Karpas-422 (cell line): ENCODE measurements at regions not wholly inside any gene's neighbourhood (a gene's known extent, or its start where the extent isn't known, plus 50 kb on each side); places are given as distances from the start of the nearest gene placed in this dataset.
A peak's percentile ranks its signal among the peaks of the same experiment; 100 is the strongest.

Source experiments
- DNase-seq: peaks from one replicate; pipeline ENCODE4 v3.0.0-alpha.2; 2015
- H2AFZ ChIP-seq: fragments of 200-600 bp; sonication (generic); 2 replicates; pipeline ENCODE4 v1.6.1; 2014; ENCODE audit warnings: antibody characterized with exemption, low read length, mixed read lengths
- H3K27ac ChIP-seq: fragments of 200-600 bp; sonication (generic); 2 replicates; pipeline ENCODE4 v1.5.1; 2014; ENCODE audit warnings: mild to moderate bottlenecking, low read length, moderate library complexity
- H3K27me3 ChIP-seq: fragments of 200-600 bp; sonication (generic); 2 replicates; pipeline ENCODE4 v1.6.1; 2014; ENCODE audit warnings: low read length, mixed read lengths
- H3K36me3 ChIP-seq: fragments of 200-600 bp; sonication (generic); 2 replicates; pipeline ENCODE4 v1.6.1; 2014; ENCODE audit warnings: low read length, mixed read lengths; ENCODE audit not compliant: insufficient read depth
- H3K4me1 ChIP-seq: fragments of 200-600 bp; sonication (generic); 2 replicates; pipeline ENCODE4 v1.6.1; 2014; ENCODE audit warnings: mild to moderate bottlenecking, low read length, mixed read lengths
- H3K4me2 ChIP-seq: fragments of 200-600 bp; sonication (generic); 2 replicates; pipeline ENCODE4 v1.6.1; 2014; ENCODE audit warnings: low read length, low read depth, mild to moderate bottlenecking; ENCODE audit not compliant: poor library complexity, severe bottlenecking
- H3K4me3 ChIP-seq: fragments of 200-600 bp; sonication (generic); 2 replicates; pipeline ENCODE4 v1.5.1; 2014; ENCODE audit warnings: mild to moderate bottlenecking, antibody characterized with exemption, low read length, mixed read lengths
- H3K79me2 ChIP-seq: fragments of 200-600 bp; sonication (generic); 2 replicates; pipeline ENCODE4 v1.6.1; 2014; ENCODE audit warnings: mild to moderate bottlenecking, low read length, mixed read lengths
- H3K9ac ChIP-seq: fragments of 200-600 bp; sonication (generic); 2 replicates; pipeline ENCODE4 v1.6.0; 2014; ENCODE audit warnings: low read length
- H3K9me2 ChIP-seq: fragments of 200-600 bp; sonication (generic), shearing (Covaris generic); replicated peaks from 2 replicates; pipeline ENCODE4 v1.6.0; 2014; ENCODE audit warnings: mild to moderate bottlenecking, low read length, moderate library complexity; ENCODE audit not compliant: insufficient read depth
- H3K9me3 ChIP-seq: fragments of 300-700, 200-600 bp; sonication (generic); 2 replicates; pipeline ENCODE4 v1.6.1; 2014; ENCODE audit warnings: low read length, mixed read lengths
- H4K20me1 ChIP-seq: fragments of 200-600 bp; sonication (generic); 2 replicates; pipeline ENCODE4 v1.6.1; 2014; ENCODE audit warnings: mild to moderate bottlenecking, antibody characterized with exemption, low read length, low read depth; ENCODE audit not compliant: insufficient read depth

GRCh38 chr9:120289990-120290975, 289.7 kb downstream of the CDK5RAP2 start:
- no peaks in the 10 kb centered on the region for H3K36me3 ChIP-seq
- H3K9me2 ChIP-seq, result no peaks in the 10 kb centered on the region
- no peaks in the 10 kb centered on the region for H3K4me1 ChIP-seq
- no peak overlapping the region for H3K27ac ChIP-seq
- no peak overlapping the region for H3K9ac ChIP-seq
- H4K20me1 ChIP-seq, result no peaks in the 10 kb centered on the region
- no peak for DNase-seq
- H2AFZ ChIP-seq, result no peak overlapping the region
- H3K79me2 ChIP-seq, result no peaks in the 10 kb centered on the region
- H3K4me3 ChIP-seq, result no peak overlapping the region
- no peak overlapping the region for H3K4me2 ChIP-seq
- no peaks in the 10 kb centered on the region for H3K27me3 ChIP-seq
- no peaks in the 10 kb centered on the region for H3K9me3 ChIP-seq

- Histone ChIP-seq H3K9me2 (no peaks in the 10 kb centered on the region), H3K9me3 (no peaks in the 10 kb centered on the region), H3K4me3 (no peak overlapping the region), H3K36me3 (no peaks in the 10 kb centered on the region), H2AFZ (no peak overlapping the region), H3K9ac (no peak overlapping the region), H3K79me2 (no peaks in the 10 kb centered on the region), H3K4me2 (no peak overlapping the region), H3K27me3 (no peaks in the 10 kb centered on the region), H3K4me1 (no peaks in the 10 kb centered on the region), H4K20me1 (no peaks in the 10 kb centered on the region), H3K27ac (no peak overlapping the region)
- no peak for DNase-seq
These were observed 290.9 kb downstream of the CDK5RAP2 start for GRCh38 chr9:120289098-120289497.

- Histone ChIP-seq H3K4me3 (no peak overlapping the region), H3K9ac (no peak overlapping the region)
These were observed 293.4 kb downstream of the CDK5RAP2 start for GRCh38 chr9:120286530-120286929.

GRCh38 chr9:120284821-120285220, 295.1 kb downstream of the CDK5RAP2 start:
- Histone ChIP-seq H3K4me1 (no peaks in the 10 kb centered on the region), H3K27me3 (no peaks in the 10 kb centered on the region), H2AFZ (no peak overlapping the region), H4K20me1 (no peaks in the 10 kb centered on the region), H3K9me3 (no peaks in the 10 kb centered on the region), H3K4me2 (no peak overlapping the region), H3K27ac (no peak overlapping the region), H3K4me3 (no peak overlapping the region), H3K36me3 (no peaks in the 10 kb centered on the region), H3K9ac (no peak overlapping the region), H3K79me2 (no peaks in the 10 kb centered on the region), H3K9me2 (no peaks in the 10 kb centered on the region)
- DNase-seq, result no peak

More at GRCh38 chr9:120286530-120286929, 293.4 kb downstream of the CDK5RAP2 start:
- H3K4me1 ChIP-seq, result no peaks in the 10 kb centered on the region
- H3K79me2 ChIP-seq, result no peaks in the 10 kb centered on the region
- H3K9me2 ChIP-seq, result no peaks in the 10 kb centered on the region
- no peak overlapping the region for H2AFZ ChIP-seq
- H3K36me3 ChIP-seq, result no peaks in the 10 kb centered on the region
- H3K27me3 ChIP-seq, result no peaks in the 10 kb centered on the region
- H4K20me1 ChIP-seq, result no peaks in the 10 kb centered on the region
- no peaks in the 10 kb centered on the region for H3K9me3 ChIP-seq
- DNase-seq, result no peak
- no peak overlapping the region for H3K27ac ChIP-seq
- no peak overlapping the region for H3K4me2 ChIP-seq

GRCh38 chr9:120281665-120282064, 298.3 kb downstream of the CDK5RAP2 start:
- DNase-seq, result no peak
- Histone ChIP-seq H3K9me2 (no peaks in the 10 kb centered on the region), H3K79me2 (no peaks in the 10 kb centered on the region), H3K4me1 (no peaks in the 10 kb centered on the region), H3K36me3 (no peaks in the 10 kb centered on the region), H3K27me3 (no peaks in the 10 kb centered on the region), H2AFZ (no peak overlapping the region), H4K20me1 (no peaks in the 10 kb centered on the region), H3K4me2 (no peak overlapping the region), H3K4me3 (no peak overlapping the region), H3K27ac (no peak overlapping the region), H3K9ac (no peak overlapping the region), H3K9me3 (no peaks in the 10 kb centered on the region)

GRCh38 chr9:120267929-120268328, 312.0 kb downstream of the CDK5RAP2 start:
- no peak for DNase-seq
- no peak overlapping the region for H3K9ac ChIP-seq
- H3K36me3 ChIP-seq, result no peaks in the 10 kb centered on the region
- H3K9me3 ChIP-seq, result no peaks in the 10 kb centered on the region
- no peaks in the 10 kb centered on the region for H3K79me2 ChIP-seq
- H4K20me1 ChIP-seq, result no peaks in the 10 kb centered on the region
- no peak overlapping the region for H3K27ac ChIP-seq
- no peak overlapping the region for H2AFZ ChIP-seq
- H3K9me2 ChIP-seq, result no peaks in the 10 kb centered on the region
- H3K4me2 ChIP-seq, result no peak overlapping the region
- no peaks in the 10 kb centered on the region for H3K4me1 ChIP-seq
- H3K27me3 ChIP-seq, result no peaks in the 10 kb centered on the region
- no peak overlapping the region for H3K4me3 ChIP-seq

- Histone ChIP-seq H3K36me3 (no peaks in the 10 kb centered on the region), H3K4me1 (no peaks in the 10 kb centered on the region), H3K4me2 (no peak overlapping the region), H3K79me2 (no peaks in the 10 kb centered on the region), H2AFZ (no peak overlapping the region), H3K27ac (no peak overlapping the region), H3K4me3 (no peak overlapping the region), H3K9me3 (no peaks in the 10 kb centered on the region), H4K20me1 (no peaks in the 10 kb centered on the region), H3K9me2 (no peaks in the 10 kb centered on the region), H3K27me3 (no peaks in the 10 kb centered on the region), H3K9ac (no peak overlapping the region)
- DNase-seq, result peak; percentile 27
These were observed 314.2 kb downstream of the CDK5RAP2 start for GRCh38 chr9:120265791-120266190.

- H3K9me2 ChIP-seq, result no peaks in the 10 kb centered on the region
- H3K4me3 ChIP-seq, result no peak overlapping the region
- no peaks in the 10 kb centered on the region for H3K9me3 ChIP-seq
- H3K9ac ChIP-seq, result no peak overlapping the region
- no peak overlapping the region for H2AFZ ChIP-seq
- H3K4me1 ChIP-seq, result no peaks in the 10 kb centered on the region
- DNase-seq, result no peak
- no peaks in the 10 kb centered on the region for H3K79me2 ChIP-seq
- H3K27me3 ChIP-seq, result no peaks in the 10 kb centered on the region
- no peaks in the 10 kb centered on the region for H3K36me3 ChIP-seq
- no peak overlapping the region for H3K27ac ChIP-seq
- H4K20me1 ChIP-seq, result no peaks in the 10 kb centered on the region
- no peak overlapping the region for H3K4me2 ChIP-seq
These were observed 315.4 kb downstream of the CDK5RAP2 start for GRCh38 chr9:120264528-120264927.
